ENCODE measurements at regions not wholly inside any gene's neighbourhood (a gene's known extent, or its start where the extent isn't known, plus 50 kb on each side); places are given as distances from the start of the nearest gene placed in this dataset.

- DNase-seq (ENCODE audit: low read depth), result no peak
- TF ChIP-seq CTCF (conservative IDR thresholded peaks at IDR 0.05; ENCODE audit: control insufficient read depth, insufficient read depth, low read depth, low read length), result no peak
- H3K4me3 ChIP-seq (ENCODE audit: control insufficient read depth, low read depth, low read length), result no peak overlapping the region
Observed at GRCh38 chr3:177751770-177752169, 554.5 kb upstream of the TBL1XR1 start.

GRCh38 chr3:177752831-177753230 is 555.5 kb upstream of the TBL1XR1 start:
- no peak for TF ChIP-seq CTCF (conservative IDR thresholded peaks at IDR 0.05; ENCODE audit: control insufficient read depth, insufficient read depth, low read depth, low read length)
- H3K4me3 ChIP-seq (ENCODE audit: control insufficient read depth, low read depth, low read length), result no peak overlapping the region
- DNase-seq (ENCODE audit: low read depth), result no peak

- TF ChIP-seq CTCF (conservative IDR thresholded peaks at IDR 0.05; ENCODE audit: control insufficient read depth, insufficient read depth, low read depth, low read length), result no peak
- peak; percentile 40 for DNase-seq (ENCODE audit: low read depth)
- no peak overlapping the region for H3K4me3 ChIP-seq (ENCODE audit: control insufficient read depth, low read depth, low read length)
Observed at GRCh38 chr3:177753451-177754155, 556.3 kb upstream of the TBL1XR1 start.

GRCh38 chr3:177754508-177754921 is 557.2 kb upstream of the TBL1XR1 start:
- TF ChIP-seq CTCF (conservative IDR thresholded peaks at IDR 0.05; ENCODE audit: control insufficient read depth, insufficient read depth, low read depth, low read length), result no peak
- H3K4me3 ChIP-seq (ENCODE audit: control insufficient read depth, low read depth, low read length), result no peak overlapping the region
- DNase-seq (ENCODE audit: low read depth), result no peak

- H3K4me3 ChIP-seq (ENCODE audit: control insufficient read depth, low read depth, low read length), result no peak overlapping the region
- no peak for DNase-seq (ENCODE audit: low read depth)
- no peak for TF ChIP-seq CTCF (conservative IDR thresholded peaks at IDR 0.05; ENCODE audit: control insufficient read depth, insufficient read depth, low read depth, low read length)
Observed at GRCh38 chr3:177758126-177758525, 560.8 kb upstream of the TBL1XR1 start.

- DNase-seq (ENCODE audit: low read depth), result no peak
- no peak for TF ChIP-seq CTCF (conservative IDR thresholded peaks at IDR 0.05; ENCODE audit: control insufficient read depth, insufficient read depth, low read depth, low read length)
Observed at GRCh38 chr3:177760803-177761202, 563.5 kb upstream of the TBL1XR1 start.

More at GRCh38 chr3:177760803-177761202, 563.5 kb upstream of the TBL1XR1 start:
- no peak overlapping the region for H3K4me3 ChIP-seq (ENCODE audit: control insufficient read depth, low read depth, low read length)
